ENCODE measurements at regions not wholly inside any gene's neighbourhood (a gene's known extent, or its start where the extent isn't known, plus 50 kb on each side); places are given as distances from the start of the nearest gene placed in this dataset.

- H3K4me3 ChIP-seq = no peak overlapping the region
- H3K4me1 ChIP-seq = no peaks in the 10 kb centered on the region
- TF ChIP-seq CTCF (IDR thresholded peaks at IDR 0.05) = no peak
- TF ChIP-seq POLR2AphosphoS5 (IDR thresholded peaks at IDR 0.05; ENCODE audit: insufficient read depth in 1 of 2, low read depth in 1 of 2) = no peak
- no peak for TF ChIP-seq POLR2A (IDR thresholded peaks at IDR 0.05)
- no peak for DNase-seq (ENCODE audit: extremely low spot score in 2 of 2)
- H3K27ac ChIP-seq = no peak overlapping the region
- no peaks in the 10 kb centered on the region for H3K9me3 ChIP-seq
- intact Hi-C loops (cut with DNase I) = no loop called here
- H3K36me3 ChIP-seq = no peaks in the 10 kb centered on the region
- H3K27me3 ChIP-seq = no peaks in the 10 kb centered on the region
Measured at GRCh38 chr12:76173756-76174155, 89.3 kb upstream of the NAP1L1 start.

DNA sequence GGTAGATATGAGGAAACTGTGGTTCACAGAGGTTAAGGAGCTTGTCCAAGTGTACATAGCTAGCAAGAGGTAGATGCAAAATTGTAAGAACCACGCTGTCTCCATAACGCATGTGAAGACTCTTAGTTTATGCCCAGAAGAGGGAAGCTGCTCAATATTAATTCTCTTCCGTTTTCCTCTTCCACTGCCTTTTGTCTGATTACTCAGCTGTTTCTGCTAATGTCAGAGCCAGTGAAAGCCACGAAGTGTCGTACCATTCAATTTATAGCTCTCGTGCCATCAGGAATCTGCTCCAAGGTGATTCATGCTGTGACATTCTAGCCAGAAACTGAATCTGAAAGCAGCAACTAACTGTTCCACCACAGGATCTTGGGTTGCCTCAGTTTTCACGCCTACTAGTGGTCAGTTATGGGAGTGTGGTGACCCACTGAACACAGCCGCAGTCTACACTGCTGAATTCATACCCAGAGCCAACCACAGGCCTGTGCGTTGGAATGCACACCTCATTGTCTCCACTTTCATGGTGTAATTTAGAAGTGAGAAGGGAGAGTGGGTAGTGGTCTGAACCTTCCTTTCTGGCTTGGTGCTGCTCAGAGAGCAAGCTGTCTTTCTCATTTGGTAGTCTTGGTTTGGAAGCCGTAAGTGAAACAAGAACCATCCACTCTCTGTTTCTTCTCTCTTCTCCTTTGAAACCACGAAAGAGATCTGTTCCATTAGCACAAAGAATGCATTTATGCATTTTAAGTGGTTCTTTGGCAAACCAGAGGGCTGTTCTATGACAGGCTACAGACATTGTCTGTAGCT lies 74.2 kb upstream of the NAP1L1 start:
- H3K27ac ChIP-seq = no peak overlapping the region

GRCh38 chr12:76156726-76157125 lies 72.2 kb upstream of the NAP1L1 start:
- Histone ChIP-seq H3K36me3 (no peaks in the 10 kb centered on the region), H3K27ac (no peak overlapping the region), H3K4me1 (no peaks in the 10 kb centered on the region), H3K27me3 (no peaks in the 10 kb centered on the region), H3K4me3 (no peak overlapping the region), H3K9me3 (no peaks in the 10 kb centered on the region)
- intact Hi-C loops (cut with DNase I) = no loop called here
- TF ChIP-seq POLR2AphosphoS5 (IDR thresholded peaks at IDR 0.05; ENCODE audit: insufficient read depth in 1 of 2, low read depth in 1 of 2) (no peak), CTCF (IDR thresholded peaks at IDR 0.05) (no peak), POLR2A (IDR thresholded peaks at IDR 0.05) (no peak)
- no peak for DNase-seq (ENCODE audit: extremely low spot score in 2 of 2)

More for the DNA sequence above, 74.2 kb upstream of the NAP1L1 start:
- Histone ChIP-seq H3K4me3 (no peak overlapping the region), H3K27me3 (no peaks in the 10 kb centered on the region), H3K4me1 (no peaks in the 10 kb centered on the region), H3K9me3 (no peaks in the 10 kb centered on the region), H3K36me3 (no peaks in the 10 kb centered on the region)
- TF ChIP-seq CTCF (IDR thresholded peaks at IDR 0.05) = peak in 1 of 3 experiments; percentile 34
- TF ChIP-seq POLR2AphosphoS5 (IDR thresholded peaks at IDR 0.05; ENCODE audit: insufficient read depth in 1 of 2, low read depth in 1 of 2) = no peak
- no peak for TF ChIP-seq POLR2A (IDR thresholded peaks at IDR 0.05)
- intact Hi-C loops (cut with DNase I) = no loop called here
- no peak for DNase-seq (ENCODE audit: extremely low spot score in 2 of 2)

- intact Hi-C loops (cut with DNase I) = no loop called here
Measured at GRCh38 chr12:76156314-76156713, 71.8 kb upstream of the NAP1L1 start.

More at GRCh38 chr12:76156314-76156713, 71.8 kb upstream of the NAP1L1 start:
- no peak for DNase-seq (ENCODE audit: extremely low spot score in 2 of 2)
- Histone ChIP-seq H3K9me3 (no peaks in the 10 kb centered on the region), H3K4me3 (no peak overlapping the region), H3K4me1 (no peaks in the 10 kb centered on the region), H3K27ac (no peak overlapping the region), H3K36me3 (no peaks in the 10 kb centered on the region), H3K27me3 (no peaks in the 10 kb centered on the region)
- no peak for TF ChIP-seq POLR2A (IDR thresholded peaks at IDR 0.05)
- TF ChIP-seq CTCF (IDR thresholded peaks at IDR 0.05) = no peak
- TF ChIP-seq POLR2AphosphoS5 (IDR thresholded peaks at IDR 0.05; ENCODE audit: insufficient read depth in 1 of 2, low read depth in 1 of 2) = no peak

Data from vagina (tissue), 2 donors.